Activated CD4-positive, alpha-beta T cell treated with anti-CD3 and anti-CD28 coated beads for 36 hours (primary cell): ENCODE measurements at regions not wholly inside any gene's neighbourhood (a gene's known extent, or its start where the extent isn't known, plus 50 kb on each side); places are given as distances from the start of the nearest gene placed in this dataset.

Source experiments
- ATAC-seq: fragments of 200-7000 bp; cut with Tn5 transposase; one replicate; pipeline ENCODE4 v1.10.0; 2021; ENCODE audit warnings: mild to moderate bottlenecking, moderate library complexity
- CTCF ChIA-PET: fragments of 350-600 bp; sonication (Branson Sonifier 250); formaldehyde crosslinking; loops from one replicate; lab custom pipeline; 2021; ENCODE audit warnings: antibody characterized with exemption; lab: Charles Lee
- POLR2A ChIA-PET: fragments of 350-600 bp; sonication (Branson Sonifier 250); formaldehyde crosslinking; loops from one replicate; lab custom pipeline; 2021; ENCODE audit warnings: antibody characterized with exemption, inconsistent platforms; lab: Charles Lee
- DNase-seq: peaks from one replicate; pipeline ENCODE4 v3.0.0-alpha.2; 2020
- H3K27ac Mint-ChIP-seq: one replicate; pipeline ENCODE4 v1.8.0; 2021; ENCODE audit warnings: mixed read lengths
- H3K27me3 Mint-ChIP-seq: one replicate; pipeline ENCODE4 v1.8.0; 2021; ENCODE audit warnings: mixed read lengths
- H3K36me3 Mint-ChIP-seq: one replicate; pipeline ENCODE4 v1.8.0; 2021; ENCODE audit warnings: low read depth, mixed read lengths
- H3K4me1 Mint-ChIP-seq: one replicate; pipeline ENCODE4 v1.8.0; 2021; ENCODE audit warnings: mixed read lengths
- H3K4me3 Mint-ChIP-seq: one replicate; pipeline ENCODE4 v1.8.0; 2021; ENCODE audit warnings: mild to moderate bottlenecking, moderate library complexity, mixed read lengths
- H3K9me3 Mint-ChIP-seq: one replicate; pipeline ENCODE4 v1.8.0; 2021; ENCODE audit warnings: low read depth, mixed read lengths
- intact Hi-C, 2 experiments: fragments of 100-400 bp; cut with DNase I in 1 of 2; cut with micrococcal nuclease in 1 of 2; formaldehyde crosslinking; loops; one replicate each; pipeline versions ENCODE4 v1.14.2 to v1.15.1; 2022 to 2024; cut with DNase I, micrococcal nuclease

DNA sequence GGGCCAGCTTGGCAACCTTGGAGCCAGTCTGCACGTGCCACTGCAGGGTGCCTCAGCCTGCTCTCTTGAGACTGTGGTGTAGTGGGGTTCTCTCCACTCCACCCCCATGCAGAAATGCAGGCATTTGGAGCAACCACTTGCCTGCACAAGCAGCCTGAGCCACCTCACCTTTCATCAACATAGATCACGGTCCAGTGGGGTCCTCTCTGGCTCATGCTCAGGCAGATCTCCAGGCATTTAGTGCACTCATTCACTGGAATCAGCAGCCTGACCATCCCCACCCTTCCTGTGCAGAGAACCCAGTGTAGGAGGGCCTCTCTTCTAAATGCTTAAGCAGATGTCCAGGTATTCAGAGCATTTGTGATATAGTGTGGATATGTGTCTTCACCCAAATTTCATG is 2330.1 kb downstream of the PCDH9 start:
- ATAC-seq (no peak), DNase-seq (no peak)
- CTCF ChIA-PET, result no interaction called here
- no peaks in the 10 kb centered on the region for H3K27me3 Mint-ChIP-seq
- H3K4me3 Mint-ChIP-seq, result no peak overlapping the region
- H3K27ac Mint-ChIP-seq, result no peak overlapping the region
- no peaks in the 10 kb centered on the region for H3K36me3 Mint-ChIP-seq
- intact Hi-C loops, result no loop called here
- no peaks in the 10 kb centered on the region for H3K4me1 Mint-ChIP-seq
- POLR2A ChIA-PET, result no interaction called here
- peaks cover 11% of the 10 kb centered on the region for H3K9me3 Mint-ChIP-seq

DNA sequence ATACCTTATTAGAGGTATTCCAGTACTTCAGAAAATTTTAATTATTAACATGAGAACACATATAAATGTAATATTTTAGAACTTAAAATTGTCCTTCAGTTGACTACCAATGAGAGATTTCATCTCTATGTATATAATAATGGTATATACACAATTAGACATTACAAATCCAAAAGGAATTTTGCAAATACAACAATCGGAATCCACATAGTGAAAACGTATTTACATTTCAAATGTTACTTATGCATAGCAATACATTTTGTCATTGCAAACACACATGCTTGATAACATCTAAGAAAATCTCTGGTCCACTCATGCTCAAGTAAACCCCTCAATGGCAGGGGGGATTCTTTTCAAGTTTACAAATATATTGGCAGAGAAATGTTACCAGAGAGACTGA is 2345.2 kb downstream of the PCDH9 start:
- Mint-ChIP-seq H3K36me3 (no peaks in the 10 kb centered on the region), H3K27ac (no peak overlapping the region), H3K9me3 (peaks cover 2% of the 10 kb centered on the region), H3K27me3 (no peaks in the 10 kb centered on the region), H3K4me1 (no peaks in the 10 kb centered on the region), H3K4me3 (no peak overlapping the region)
- no peak for ATAC-seq
- ChIA-PET POLR2A (no interaction called here), CTCF (interaction anchor here (1.0 kb wide), 1 partner anchor 68 kb away, joined by 3 read pairs; no protein-coding TSS in a partner anchor)
- intact Hi-C loops, result no loop called here
- no peak for DNase-seq

DNA sequence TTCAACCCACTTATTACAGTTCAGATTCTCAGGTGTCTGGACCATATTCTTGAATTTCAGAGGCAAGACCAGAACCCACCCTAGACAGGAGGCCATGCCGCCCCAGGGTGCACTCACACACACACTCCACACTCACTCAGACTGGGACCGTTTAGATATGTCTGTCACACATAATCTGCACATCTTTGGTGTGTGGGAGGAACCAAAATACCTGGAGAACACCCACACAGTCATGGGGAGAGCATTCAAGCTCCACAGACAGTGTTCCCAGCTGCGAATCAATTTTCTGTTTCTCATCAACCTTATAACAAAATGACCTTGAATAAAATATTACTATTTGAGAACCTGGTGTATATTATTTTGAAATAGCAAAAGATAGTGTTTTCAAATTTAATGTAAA is 2353.0 kb downstream of the PCDH9 start:
- no peak overlapping the region for H3K4me3 Mint-ChIP-seq
- H3K4me1 Mint-ChIP-seq, result no peaks in the 10 kb centered on the region
- no peaks in the 10 kb centered on the region for H3K36me3 Mint-ChIP-seq
- ATAC-seq, result no peak
- no peak for DNase-seq
- ChIA-PET POLR2A (no interaction called here), CTCF (no interaction called here)
- no peaks in the 10 kb centered on the region for H3K27me3 Mint-ChIP-seq
- no peak overlapping the region for H3K27ac Mint-ChIP-seq
- H3K9me3 Mint-ChIP-seq, result peaks cover 3% of the 10 kb centered on the region
- intact Hi-C loops, result no loop called here

DNA sequence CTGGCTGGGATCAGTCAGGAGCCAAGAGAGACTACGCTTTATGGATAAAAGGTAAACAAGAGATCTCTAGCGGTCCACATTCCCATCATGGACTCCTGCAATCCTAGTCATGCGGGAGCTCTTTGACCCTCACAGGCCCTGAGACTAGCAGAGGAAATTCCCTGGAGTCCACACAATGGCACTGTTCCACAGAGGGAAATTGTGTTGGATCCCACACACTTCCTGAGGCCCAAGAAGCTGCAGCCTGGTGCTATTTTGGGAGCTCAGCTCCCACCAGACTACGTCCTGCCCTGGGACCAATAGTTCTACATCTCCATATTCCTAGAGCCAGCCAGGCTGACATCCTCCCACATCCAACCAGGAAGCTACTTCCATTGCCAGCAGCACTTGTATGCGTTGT is 2358.4 kb downstream of the PCDH9 start:
- ATAC-seq, result no peak
- ChIA-PET CTCF (no interaction called here), POLR2A (no interaction called here)
- intact Hi-C loops, result no loop called here
- H3K4me1 Mint-ChIP-seq, result no peaks in the 10 kb centered on the region
- H3K9me3 Mint-ChIP-seq, result peaks cover 6% of the 10 kb centered on the region
- no peaks in the 10 kb centered on the region for H3K36me3 Mint-ChIP-seq
- no peak for DNase-seq
- no peak overlapping the region for H3K4me3 Mint-ChIP-seq
- no peaks in the 10 kb centered on the region for H3K27me3 Mint-ChIP-seq
- no peak overlapping the region for H3K27ac Mint-ChIP-seq

DNA sequence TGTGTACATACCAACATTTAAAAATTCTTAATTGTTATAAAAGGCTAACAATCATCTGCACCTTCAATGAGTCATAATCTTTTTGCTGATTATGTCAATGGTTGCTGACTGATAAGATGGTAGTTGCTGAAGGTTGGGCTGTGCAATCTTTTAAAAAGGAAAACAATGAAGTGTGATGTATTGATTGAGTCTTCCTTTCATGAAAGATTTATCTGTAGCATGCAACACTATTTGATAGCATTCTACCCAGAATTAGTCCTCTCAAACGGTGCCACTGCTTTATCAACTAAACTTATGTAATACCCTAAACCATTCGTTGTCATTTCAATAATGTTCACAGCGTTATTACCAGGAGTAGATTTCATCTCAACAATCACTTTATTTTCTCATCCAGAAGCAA is 2360.6 kb downstream of the PCDH9 start:
- Mint-ChIP-seq H3K4me1 (no peaks in the 10 kb centered on the region), H3K9me3 (peaks cover 6% of the 10 kb centered on the region), H3K36me3 (no peaks in the 10 kb centered on the region), H3K27me3 (no peaks in the 10 kb centered on the region), H3K4me3 (no peak overlapping the region), H3K27ac (no peak overlapping the region)
- intact Hi-C loops, result no loop called here
- ATAC-seq, result no peak
- ChIA-PET CTCF (no interaction called here), POLR2A (no interaction called here)
- no peak for DNase-seq

DNA sequence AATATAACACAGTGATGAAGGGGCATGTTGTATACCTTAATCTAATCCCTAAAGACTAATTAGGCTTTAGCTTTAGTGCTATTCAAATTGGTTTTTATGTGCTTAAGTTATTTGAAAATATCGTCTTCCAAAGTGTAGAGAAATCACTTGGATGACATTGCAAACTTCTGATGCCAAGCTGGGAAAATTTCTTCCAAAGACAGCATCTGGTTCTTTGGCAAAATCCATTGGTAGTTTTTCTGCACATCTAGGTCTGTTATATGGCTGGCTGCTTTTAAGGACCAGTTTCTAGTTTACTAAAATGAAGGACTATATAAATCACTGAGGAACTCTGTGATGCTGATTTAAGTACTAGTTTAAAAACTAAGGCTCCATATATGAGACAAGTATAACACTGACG is 2362.3 kb downstream of the PCDH9 start:
- no peak for DNase-seq
- ChIA-PET CTCF (no interaction called here), POLR2A (no interaction called here)
- H3K4me1 Mint-ChIP-seq, result no peaks in the 10 kb centered on the region
- no peak overlapping the region for H3K27ac Mint-ChIP-seq
- intact Hi-C loops, result no loop called here
- H3K4me3 Mint-ChIP-seq, result no peak overlapping the region
- peaks cover 12% of the 10 kb centered on the region for H3K9me3 Mint-ChIP-seq
- H3K27me3 Mint-ChIP-seq, result no peaks in the 10 kb centered on the region
- no peak for ATAC-seq
- H3K36me3 Mint-ChIP-seq, result no peaks in the 10 kb centered on the region

DNA sequence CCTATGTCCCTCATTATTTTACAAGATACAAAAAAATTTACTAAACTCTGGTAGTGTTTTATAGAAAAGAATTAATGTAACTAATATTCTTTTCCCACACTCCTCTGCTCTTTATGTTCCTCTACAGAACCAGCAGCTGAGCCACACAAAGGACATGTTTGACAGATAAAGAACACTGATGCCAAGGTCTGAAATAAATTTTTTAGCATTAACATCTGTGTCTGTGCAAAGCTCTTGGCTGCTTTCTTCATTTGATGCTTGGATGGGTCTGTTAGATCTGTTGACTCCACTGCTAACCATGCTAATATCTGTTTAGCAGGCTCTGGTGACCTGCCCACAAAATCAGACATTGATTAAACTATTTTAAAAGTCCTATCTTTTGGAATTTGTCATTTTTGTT is 2363.8 kb downstream of the PCDH9 start:
- no peaks in the 10 kb centered on the region for H3K36me3 Mint-ChIP-seq
- ChIA-PET POLR2A (no interaction called here), CTCF (no interaction called here)
- H3K4me3 Mint-ChIP-seq, result no peak overlapping the region
- peaks cover 13% of the 10 kb centered on the region for H3K9me3 Mint-ChIP-seq
- intact Hi-C loops, result no loop called here
- no peak overlapping the region for H3K27ac Mint-ChIP-seq
- H3K27me3 Mint-ChIP-seq, result no peaks in the 10 kb centered on the region
- no peak for ATAC-seq
- no peaks in the 10 kb centered on the region for H3K4me1 Mint-ChIP-seq
- no peak for DNase-seq

DNA sequence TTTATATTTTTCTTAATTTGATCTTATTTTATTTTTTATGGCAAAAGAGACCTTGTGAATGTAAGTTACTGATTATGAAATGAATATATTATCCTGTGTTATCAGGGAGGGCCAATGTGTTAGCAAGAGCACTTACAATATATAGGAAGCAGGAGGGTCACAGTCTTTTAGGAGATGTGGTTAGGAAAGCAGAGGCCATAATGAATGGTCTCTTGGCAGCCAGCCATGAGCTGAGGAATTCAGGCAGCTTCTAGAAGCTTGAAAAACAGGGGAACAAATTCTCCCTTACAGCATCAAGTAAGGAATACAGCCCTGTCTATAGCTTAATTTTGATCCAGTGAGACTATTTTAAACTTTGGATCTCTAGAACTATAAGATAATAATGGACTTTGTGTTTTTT is 2374.6 kb downstream of the PCDH9 start:
- no peaks in the 10 kb centered on the region for H3K36me3 Mint-ChIP-seq
- POLR2A ChIA-PET, result no interaction called here
- no peak for ATAC-seq
- no peak overlapping the region for H3K4me3 Mint-ChIP-seq
- CTCF ChIA-PET, result no interaction called here
- no peak overlapping the region for H3K27ac Mint-ChIP-seq
- no peak for DNase-seq
- H3K27me3 Mint-ChIP-seq, result no peaks in the 10 kb centered on the region
- intact Hi-C loops, result no loop called here
- H3K9me3 Mint-ChIP-seq, result peaks cover 16% of the 10 kb centered on the region
- no peaks in the 10 kb centered on the region for H3K4me1 Mint-ChIP-seq

DNA sequence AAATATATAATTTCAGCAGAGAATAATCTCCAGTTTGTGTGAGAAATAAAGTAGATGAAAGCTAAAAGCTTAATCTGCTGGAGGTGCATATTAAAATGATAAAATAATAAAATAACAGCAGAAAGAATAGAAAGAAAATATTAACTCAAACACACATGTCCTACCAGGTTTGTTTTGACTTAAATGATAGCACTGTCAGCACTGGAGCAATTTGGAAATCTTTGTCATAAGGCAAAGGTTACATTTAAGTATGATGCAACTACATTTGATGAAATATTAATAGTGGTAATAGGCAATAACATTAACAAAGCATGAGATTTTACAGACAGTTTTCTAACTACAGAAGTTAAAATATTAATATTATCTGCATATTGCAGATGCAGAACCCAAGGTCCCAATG is 2380.1 kb downstream of the PCDH9 start:
- CTCF ChIA-PET, result no interaction called here
- Mint-ChIP-seq H3K27ac (no peak overlapping the region), H3K36me3 (no peaks in the 10 kb centered on the region), H3K4me3 (no peak overlapping the region), H3K27me3 (no peaks in the 10 kb centered on the region), H3K4me1 (no peaks in the 10 kb centered on the region), H3K9me3 (peaks cover 9% of the 10 kb centered on the region)
- ATAC-seq (no peak), DNase-seq (no peak)
- POLR2A ChIA-PET, result no interaction called here
- intact Hi-C loops, result no loop called here

DNA sequence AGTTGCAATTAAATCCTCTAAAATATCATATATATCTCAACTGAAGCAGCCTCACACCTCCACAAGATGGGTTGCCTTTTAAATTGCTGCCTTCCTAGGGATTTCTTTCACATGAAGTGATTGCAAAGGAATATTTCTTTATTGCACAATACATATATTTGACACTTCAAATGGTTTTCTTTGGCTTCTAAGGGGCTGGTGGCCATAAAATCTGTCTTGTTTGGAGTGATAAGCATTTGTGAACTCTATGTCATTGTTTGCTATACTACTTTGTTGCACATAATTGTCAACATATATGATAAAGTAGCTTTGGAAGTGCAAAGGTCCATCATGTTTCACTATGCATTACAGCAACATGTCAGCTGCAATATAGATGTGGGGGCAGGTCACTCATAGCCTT is 2380.9 kb downstream of the PCDH9 start:
- H3K9me3 Mint-ChIP-seq, result peaks cover 10% of the 10 kb centered on the region
- intact Hi-C loops, result no loop called here
- POLR2A ChIA-PET, result no interaction called here
- CTCF ChIA-PET, result no interaction called here
- no peaks in the 10 kb centered on the region for H3K36me3 Mint-ChIP-seq
- ATAC-seq, result no peak
- H3K27ac Mint-ChIP-seq, result no peak overlapping the region
- H3K27me3 Mint-ChIP-seq, result no peaks in the 10 kb centered on the region
- H3K4me1 Mint-ChIP-seq, result no peaks in the 10 kb centered on the region
- DNase-seq, result no peak
- H3K4me3 Mint-ChIP-seq, result no peak overlapping the region

DNA sequence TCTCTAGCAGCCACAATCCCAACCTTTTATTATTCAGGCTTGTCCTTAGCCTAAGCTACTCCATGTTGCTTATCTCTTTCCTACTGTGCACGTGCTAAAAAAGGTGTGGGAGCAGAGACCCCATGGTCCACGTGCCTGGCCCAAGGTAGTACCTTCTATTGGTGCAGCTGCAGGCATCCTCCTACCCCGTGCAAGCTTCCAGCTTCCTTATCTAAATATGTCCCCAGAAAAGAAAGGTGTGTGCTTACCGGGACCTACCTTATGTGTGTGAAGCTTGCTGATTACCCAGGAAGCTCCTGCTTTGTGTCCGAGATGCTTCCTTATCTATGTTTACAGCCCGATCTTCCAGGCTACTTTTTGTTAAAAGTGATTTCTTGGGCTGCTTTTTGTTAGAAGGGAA is 2382.4 kb downstream of the PCDH9 start:
- no peak overlapping the region for H3K4me3 Mint-ChIP-seq
- intact Hi-C loops, result no loop called here
- ATAC-seq, result no peak
- no peaks in the 10 kb centered on the region for H3K36me3 Mint-ChIP-seq
- no peak overlapping the region for H3K27ac Mint-ChIP-seq
- POLR2A ChIA-PET, result no interaction called here
- no peaks in the 10 kb centered on the region for H3K4me1 Mint-ChIP-seq
- peaks cover 10% of the 10 kb centered on the region for H3K9me3 Mint-ChIP-seq
- no peak for DNase-seq
- CTCF ChIA-PET, result no interaction called here
- no peaks in the 10 kb centered on the region for H3K27me3 Mint-ChIP-seq

DNA sequence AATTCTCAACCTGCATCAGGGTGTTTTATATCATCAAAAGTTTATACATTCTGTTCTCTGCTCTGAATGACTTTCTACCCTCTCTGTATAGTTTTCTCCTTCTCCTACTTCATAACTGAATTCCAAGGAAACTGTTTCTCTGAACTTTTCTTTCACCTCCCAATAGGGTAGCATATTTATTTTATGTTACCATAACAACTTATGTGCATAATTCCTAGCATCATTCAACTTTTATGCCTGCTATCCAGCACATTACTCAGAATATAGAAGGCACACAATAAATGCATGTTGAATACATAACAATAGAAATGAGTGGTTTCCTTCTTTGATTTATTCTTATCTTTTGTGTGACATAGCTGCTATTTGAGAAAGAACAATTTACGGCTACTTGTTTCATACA is 2385.0 kb downstream of the PCDH9 start:
- Mint-ChIP-seq H3K4me3 (no peak overlapping the region), H3K9me3 (peaks cover 10% of the 10 kb centered on the region), H3K27me3 (no peaks in the 10 kb centered on the region), H3K36me3 (no peaks in the 10 kb centered on the region), H3K27ac (no peak overlapping the region), H3K4me1 (no peaks in the 10 kb centered on the region)
- intact Hi-C loops, result no loop called here
- POLR2A ChIA-PET, result no interaction called here
- CTCF ChIA-PET, result no interaction called here
- ATAC-seq (no peak), DNase-seq (no peak)

DNA sequence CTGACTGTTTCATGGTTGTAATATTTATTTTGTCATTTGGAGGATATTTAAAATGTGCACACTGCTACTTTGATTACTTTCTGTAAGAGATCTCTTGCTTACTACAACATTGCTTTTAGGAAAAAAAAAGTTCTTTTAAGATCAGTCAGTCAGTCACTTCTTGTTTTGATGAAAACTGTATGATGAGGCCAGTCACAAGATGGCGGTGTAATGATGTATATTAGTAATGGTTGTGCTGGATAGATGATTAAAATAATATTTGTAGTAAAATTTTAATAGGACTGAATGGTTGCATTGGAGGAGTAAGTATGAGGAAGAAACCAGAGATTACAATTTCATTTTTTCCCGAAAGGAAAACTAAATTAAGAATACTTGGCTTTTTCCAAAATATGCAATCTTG is 2411.1 kb downstream of the PCDH9 start:
- intact Hi-C loops, result no loop called here
- no peaks in the 10 kb centered on the region for H3K27me3 Mint-ChIP-seq
- H3K4me1 Mint-ChIP-seq, result no peaks in the 10 kb centered on the region
- H3K9me3 Mint-ChIP-seq, result peaks cover 6% of the 10 kb centered on the region
- H3K4me3 Mint-ChIP-seq, result no peak overlapping the region
- ATAC-seq (no peak), DNase-seq (no peak)
- ChIA-PET POLR2A (no interaction called here), CTCF (no interaction called here)
- H3K27ac Mint-ChIP-seq, result no peak overlapping the region
- no peaks in the 10 kb centered on the region for H3K36me3 Mint-ChIP-seq
